GM10248 (cell line): ENCODE measurements at regions not wholly inside any gene's neighbourhood (a gene's known extent, or its start where the extent isn't known, plus 50 kb on each side); places are given as distances from the start of the nearest gene placed in this dataset.

Experiments used
- CTCF ChIA-PET: fragments of 300-600 bp; sonication (Branson Sonifier 250); formaldehyde crosslinking; extraction: SDS; loops from one replicate; lab custom pipeline; 2021; ENCODE audit warnings: antibody characterized with exemption; lab: Yijun Ruan, JAX
- POLR2A ChIA-PET: fragments of 350-650 bp; sonication (Branson Sonifier 250); formaldehyde crosslinking; extraction: SDS; loops from one replicate; lab custom pipeline; 2020; ENCODE audit warnings: antibody characterized with exemption; lab: Yijun Ruan, JAX
- DNase-seq: peaks from one replicate; pipeline ENCODE4 v3.0.0; 2012; ENCODE audit errors: extremely low spot score
- TF ChIP-seq, protein P1 (sequence below): IDR thresholded peaks from 2 replicates; pipeline ENCODE4 v1.5.1; 2012; ENCODE audit warnings: mild to moderate bottlenecking, low read depth; ENCODE audit errors: extremely low read depth, missing control alignments, control extremely low read depth

- DNase-seq: no peak
- CTCF ChIA-PET: no interaction called here
- TF ChIP-seq, protein P1, sequence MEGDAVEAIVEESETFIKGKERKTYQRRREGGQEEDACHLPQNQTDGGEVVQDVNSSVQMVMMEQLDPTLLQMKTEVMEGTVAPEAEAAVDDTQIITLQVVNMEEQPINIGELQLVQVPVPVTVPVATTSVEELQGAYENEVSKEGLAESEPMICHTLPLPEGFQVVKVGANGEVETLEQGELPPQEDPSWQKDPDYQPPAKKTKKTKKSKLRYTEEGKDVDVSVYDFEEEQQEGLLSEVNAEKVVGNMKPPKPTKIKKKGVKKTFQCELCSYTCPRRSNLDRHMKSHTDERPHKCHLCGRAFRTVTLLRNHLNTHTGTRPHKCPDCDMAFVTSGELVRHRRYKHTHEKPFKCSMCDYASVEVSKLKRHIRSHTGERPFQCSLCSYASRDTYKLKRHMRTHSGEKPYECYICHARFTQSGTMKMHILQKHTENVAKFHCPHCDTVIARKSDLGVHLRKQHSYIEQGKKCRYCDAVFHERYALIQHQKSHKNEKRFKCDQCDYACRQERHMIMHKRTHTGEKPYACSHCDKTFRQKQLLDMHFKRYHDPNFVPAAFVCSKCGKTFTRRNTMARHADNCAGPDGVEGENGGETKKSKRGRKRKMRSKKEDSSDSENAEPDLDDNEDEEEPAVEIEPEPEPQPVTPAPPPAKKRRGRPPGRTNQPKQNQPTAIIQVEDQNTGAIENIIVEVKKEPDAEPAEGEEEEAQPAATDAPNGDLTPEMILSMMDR: no peak
- POLR2A ChIA-PET: interaction anchor here (0.6 kb wide), 1 partner anchor 137 kb away, joined by 3 read pairs; no protein-coding TSS in a partner anchor
Observed at GRCh38 chr6:101195588-101195987, 197.9 kb upstream of the GRIK2 start.

DNA sequence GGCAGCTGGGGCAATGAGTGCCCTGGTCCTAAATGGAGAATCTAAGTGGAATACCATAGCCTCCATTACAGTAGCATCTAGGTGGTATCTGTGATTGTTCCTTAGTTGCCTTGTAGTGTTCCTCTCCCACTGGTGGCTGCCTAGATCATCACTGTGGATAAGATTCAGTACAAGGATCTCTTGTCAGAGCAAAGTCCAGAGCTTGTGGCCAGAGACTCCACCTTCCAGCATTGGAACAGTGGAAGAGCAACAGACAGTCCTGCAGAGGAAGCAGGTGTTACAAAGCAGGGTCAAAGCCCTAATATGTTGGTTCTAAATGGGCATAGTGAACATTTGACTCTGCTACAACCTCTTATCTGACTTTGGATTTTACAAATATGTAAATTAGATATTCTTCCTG, 194.1 kb upstream of the GRIK2 start:
- CTCF ChIA-PET: interaction anchor here (1.4 kb wide), 1 partner anchor 37 kb away, joined by 4 read pairs; no protein-coding TSS in a partner anchor
- DNase-seq: no peak

GRCh38 chr6:101202867-101203374, 190.6 kb upstream of the GRIK2 start:
- no peak for DNase-seq
- CTCF ChIA-PET: no interaction called here
- POLR2A ChIA-PET: no interaction called here
- TF ChIP-seq, protein P1: no peak

More for the DNA sequence above, 194.1 kb upstream of the GRIK2 start:
- POLR2A ChIA-PET: no interaction called here
- TF ChIP-seq, protein P1: no peak

- POLR2A ChIA-PET: no interaction called here
- TF ChIP-seq, protein P1: no peak
- CTCF ChIA-PET: no interaction called here
- DNase-seq: no peak
Observed at GRCh38 chr6:101203664-101204063, 189.8 kb upstream of the GRIK2 start.

DNA sequence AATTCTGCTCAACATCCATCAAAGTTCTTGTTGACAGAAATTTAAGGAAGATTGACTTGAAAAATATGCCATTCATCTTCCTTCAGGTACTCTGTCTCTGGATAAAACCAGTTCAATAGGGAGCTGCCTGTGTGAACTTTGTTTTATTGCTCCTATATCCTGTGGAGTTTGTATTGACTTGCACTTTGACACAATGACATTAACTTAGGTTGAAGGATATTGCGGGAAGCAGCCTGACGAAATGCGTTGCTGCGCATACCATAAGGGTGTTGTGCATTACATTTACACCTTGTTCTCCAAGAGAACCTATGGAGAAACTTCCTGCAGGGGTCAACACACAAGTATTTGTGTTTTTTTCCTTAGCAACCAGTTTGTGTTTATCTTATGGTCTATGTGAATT, 185.4 kb upstream of the GRIK2 start:
- DNase-seq: no peak
- CTCF ChIA-PET: no interaction called here
- POLR2A ChIA-PET: no interaction called here
- TF ChIP-seq, protein P1: no peak

DNA sequence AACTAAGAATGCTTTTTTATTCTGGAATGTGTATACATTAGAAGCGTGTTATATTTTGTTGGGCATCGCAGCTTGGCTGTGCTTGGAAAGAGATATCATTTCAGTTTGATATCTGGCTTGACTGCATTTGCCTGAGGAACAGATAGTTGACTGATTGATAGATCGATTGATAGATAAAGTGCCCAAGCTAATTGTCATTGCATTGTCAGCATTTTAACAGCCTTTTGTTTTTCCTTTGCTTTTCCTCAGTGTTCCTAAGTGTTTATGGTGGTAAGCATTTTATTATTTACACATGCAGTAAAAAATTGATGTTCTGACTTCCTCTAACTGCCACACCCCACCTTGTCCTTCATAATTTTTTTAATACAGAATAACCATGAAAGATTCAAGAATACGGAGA, 180.9 kb upstream of the GRIK2 start:
- TF ChIP-seq, protein P1: no peak
- ChIA-PET CTCF (interaction anchor here (0.9 kb wide), 1 partner anchor 11 kb away, joined by 3 read pairs; no protein-coding TSS in a partner anchor), POLR2A (no interaction called here)
- no peak for DNase-seq
